Mammary epithelial cell (primary cell): ENCODE measurements at regions not wholly inside any gene's neighbourhood (a gene's known extent, or its start where the extent isn't known, plus 50 kb on each side); places are given as distances from the start of the nearest gene placed in this dataset.

Experiments
- EZH2 ChIP-seq: IDR thresholded peaks from 2 replicates; pipeline ENCODE4 v1.6.1; 2012; ENCODE audit warnings: low read length, inconsistent platforms, borderline replicate concordance
- TF ChIP-seq, protein P1 (sequence below), 2 donors: IDR thresholded peaks in 1 of 2; conservative IDR thresholded peaks in 1 of 2; 2 replicates each; pipeline ENCODE4 v1.5.1; 2011 to 2012; ENCODE audit warnings: inconsistent platforms in 2 of 2, low read length in 2 of 2, mild to moderate bottlenecking in 2 of 2, control low read depth in 1 of 2, low read depth in 1 of 2; ENCODE audit not compliant: insufficient read depth in 1 of 2; ENCODE audit errors: extremely low read depth in 1 of 2

DNA sequence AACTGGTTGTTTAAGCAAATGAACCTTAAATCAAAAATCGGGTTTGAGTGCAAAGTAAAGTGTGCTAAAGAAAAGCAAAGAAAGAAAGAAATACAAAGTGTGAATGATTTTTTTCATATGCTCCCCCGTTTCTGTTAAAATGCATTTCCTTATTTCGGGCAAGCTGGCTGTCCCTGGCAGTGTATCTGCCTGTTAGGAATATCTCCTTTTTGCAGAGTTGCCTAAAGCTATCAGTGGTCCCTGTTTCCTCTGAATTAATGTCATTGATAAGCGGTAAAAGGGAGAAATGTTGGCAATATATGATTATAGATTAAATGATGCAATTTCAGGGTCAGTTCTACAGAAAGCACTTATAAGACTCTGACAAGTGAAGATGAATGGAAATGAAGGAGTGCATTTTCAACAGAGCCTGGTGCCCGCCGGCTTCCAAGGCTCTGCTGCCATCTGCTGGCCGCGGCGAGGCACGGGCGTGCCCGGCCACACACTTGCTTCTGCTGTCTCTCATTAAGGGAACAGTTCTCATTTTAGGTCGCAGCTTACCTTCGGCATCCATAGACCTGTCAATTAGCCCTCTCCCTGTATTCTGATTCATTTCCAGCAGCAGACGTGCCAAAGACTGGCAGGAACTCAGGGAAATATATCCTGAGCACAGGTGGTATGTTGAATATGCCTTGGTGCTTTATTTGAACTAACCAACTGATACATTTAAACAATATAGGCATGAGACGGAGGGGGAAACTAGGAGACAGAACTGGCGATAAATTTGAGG, 381.9 kb downstream of the C6orf118 start:
- no peak for TF ChIP-seq EZH2
- TF ChIP-seq, protein P1, sequence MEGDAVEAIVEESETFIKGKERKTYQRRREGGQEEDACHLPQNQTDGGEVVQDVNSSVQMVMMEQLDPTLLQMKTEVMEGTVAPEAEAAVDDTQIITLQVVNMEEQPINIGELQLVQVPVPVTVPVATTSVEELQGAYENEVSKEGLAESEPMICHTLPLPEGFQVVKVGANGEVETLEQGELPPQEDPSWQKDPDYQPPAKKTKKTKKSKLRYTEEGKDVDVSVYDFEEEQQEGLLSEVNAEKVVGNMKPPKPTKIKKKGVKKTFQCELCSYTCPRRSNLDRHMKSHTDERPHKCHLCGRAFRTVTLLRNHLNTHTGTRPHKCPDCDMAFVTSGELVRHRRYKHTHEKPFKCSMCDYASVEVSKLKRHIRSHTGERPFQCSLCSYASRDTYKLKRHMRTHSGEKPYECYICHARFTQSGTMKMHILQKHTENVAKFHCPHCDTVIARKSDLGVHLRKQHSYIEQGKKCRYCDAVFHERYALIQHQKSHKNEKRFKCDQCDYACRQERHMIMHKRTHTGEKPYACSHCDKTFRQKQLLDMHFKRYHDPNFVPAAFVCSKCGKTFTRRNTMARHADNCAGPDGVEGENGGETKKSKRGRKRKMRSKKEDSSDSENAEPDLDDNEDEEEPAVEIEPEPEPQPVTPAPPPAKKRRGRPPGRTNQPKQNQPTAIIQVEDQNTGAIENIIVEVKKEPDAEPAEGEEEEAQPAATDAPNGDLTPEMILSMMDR (conservative IDR thresholded peaks at IDR 0.05 in 1 of 2, IDR thresholded peaks at IDR 0.05 in 1 of 2; ENCODE audit: extremely low read depth in 1 of 2, insufficient read depth in 1 of 2, low read depth in 1 of 2, low read length in 2 of 2): peak; percentile 82 to 96
